ENCODE measurements at regions not wholly inside any gene's neighbourhood (a gene's known extent, or its start where the extent isn't known, plus 50 kb on each side); places are given as distances from the start of the nearest gene placed in this dataset.

- TF ChIP-seq CTCF (IDR thresholded peaks at IDR 0.05): no peak
- TF ChIP-seq EZH2 (IDR thresholded peaks at IDR 0.05): no peak
Measured at GRCh38 chr5:57664700-57665099, 182.1 kb upstream of the ACTBL2 start.
